Spleen (tissue), 11 donors: ENCODE measurements at regions not wholly inside any gene's neighbourhood (a gene's known extent, or its start where the extent isn't known, plus 50 kb on each side); places are given as distances from the start of the nearest gene placed in this dataset.

Experiments
- DNase-seq: peaks from one replicate; pipeline ENCODE4 v3.0.0-alpha.2; 2020
- H3K27ac ChIP-seq, 8 donors: fragments of 200-600 bp; sonication (generic) in 7 of 8; 1 replicate in 4 of 8; 2 replicates in 4 of 8; pipeline versions ENCODE4 v1.5.0 to v1.8.0; 2016 to 2021; ENCODE audit warnings: inconsistent platforms in 4 of 8, mild to moderate bottlenecking in 4 of 8, moderate library complexity in 1 of 8
- H3K27me3 ChIP-seq, 7 donors: fragments of 200-600 bp; sonication (generic) in 6 of 7; replicated peaks in 1 of 7; 1 replicate in 4 of 7; 2 replicates in 3 of 7; pipeline versions ENCODE4 v1.5.0 to v1.8.0; 2016 to 2021; ENCODE audit warnings: inconsistent platforms in 3 of 7, mild to moderate bottlenecking in 1 of 7
- H3K36me3 ChIP-seq, 6 donors: fragments of 200-600 bp; sonication (generic) in 5 of 6; 1 replicate in 4 of 6; 2 replicates in 2 of 6; pipeline versions ENCODE4 v1.5.0 to v1.8.0; 2016 to 2021; ENCODE audit warnings: inconsistent platforms in 2 of 6
- H3K4me1 ChIP-seq, 6 donors: fragments of 200-600 bp; sonication (generic) in 5 of 6; 1 replicate in 3 of 6; 2 replicates in 3 of 6; pipeline versions ENCODE4 v1.5.0 to v1.8.0; 2016 to 2021; ENCODE audit warnings: inconsistent platforms in 3 of 6
- H3K4me3 ChIP-seq, 8 donors: fragments of 200-600 bp; sonication (generic) in 7 of 8; 1 replicate in 4 of 8; 2 replicates in 4 of 8; pipeline versions ENCODE4 v1.5.0 to v1.8.0; 2016 to 2021; ENCODE audit warnings: inconsistent platforms in 4 of 8, mild to moderate bottlenecking in 4 of 8, moderate library complexity in 2 of 8
- H3K9me3 ChIP-seq, 8 donors: fragments of 200-600 bp; sonication (generic) in 7 of 8; 1 replicate in 4 of 8; 2 replicates in 4 of 8; pipeline versions ENCODE4 v1.5.0 to v1.8.0; 2016 to 2021; ENCODE audit warnings: inconsistent platforms in 4 of 8
- POLR2A ChIP-seq, 3 donors: fragments of 450-650 bp; IDR thresholded peaks; one replicate each; pipeline ENCODE4 v1.5.1; 2017; ENCODE audit warnings: antibody characterized with exemption in 3 of 3, mild to moderate bottlenecking in 1 of 3
- POLR2AphosphoS5 ChIP-seq, 3 donors: sonication (generic); formaldehyde crosslinking; IDR thresholded peaks; one replicate each; pipeline ENCODE4 v1.5.1; 2017; ENCODE audit warnings: antibody characterized with exemption in 3 of 3
- WGBS, 5 donors: extraction: QIAGEN DNeasy Blood & Tissue Kit in 3 of 5; methylation state at CpG; one replicate each; pipeline versions ENCODE4 v1.1.5 to v1.1.7; 2013 to 2018; 5-methylcytosine and 5-hydroxymethylcytosine counted together
- intact Hi-C: fragments of 100-400 bp; cut with DNase I; formaldehyde crosslinking; loops from one replicate; pipeline ENCODE4 v1.15.0; 2023; ENCODE audit warnings: low total_unique reads
- TF ChIP-seq, protein P1 (sequence below), 11 experiments: fragments of 200-600 bp in 7 of 11; fragments of 450-650 bp in 4 of 11; sonication (generic) in 4 of 11; IDR thresholded peaks in 8 of 11; conservative IDR thresholded peaks in 3 of 11; 1 replicate in 7 of 11; 2 replicates in 4 of 11; pipeline versions ENCODE4 v1.4.0 to v1.8.0; 2016 to 2021; ENCODE audit warnings: antibody characterized with exemption in 11 of 11, inconsistent platforms in 4 of 11, mild to moderate bottlenecking in 1 of 11
- donor health status: healthy with polysubstance abuse.
- donor health status: DM: no; HTN: no; CAD: no; lungs with moderate emphysema.
- donor health status: DM: no; HTN: no; CAD: no.
- donor health status: Bipolar disorder and iron deficiency.
- donor health status: healthy.
- donor health status: DM: no; HTN: no; CAD: no.
- donor health status: DM: yes; HTN: yes; CAD: no.

DNA sequence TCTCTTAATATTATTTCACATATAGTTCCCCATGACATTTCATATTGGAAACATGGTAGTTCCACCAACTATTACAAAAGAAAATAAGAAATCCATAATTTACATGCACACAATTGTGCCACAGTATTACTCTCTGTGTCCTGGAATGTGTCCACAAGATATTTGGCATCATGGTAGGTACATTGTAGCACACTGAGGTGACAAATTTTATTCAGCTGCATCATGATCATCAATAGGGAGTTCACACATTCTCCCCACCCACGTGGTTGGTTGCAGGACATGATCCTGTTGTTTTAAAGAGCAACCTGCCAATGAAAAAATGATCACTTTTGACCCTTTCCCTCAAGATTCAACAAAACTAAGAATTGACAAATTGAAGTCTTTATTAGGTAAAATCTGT is 67.1 kb upstream of the HECTD2 start:
- DNase-seq: no peak
- Histone ChIP-seq H3K27ac (no peak overlapping the region), H3K4me1 (no peaks in the 10 kb centered on the region), H3K36me3 (no peaks in the 10 kb centered on the region), H3K27me3 (no peaks in the 10 kb centered on the region), H3K4me3 (no peak overlapping the region), H3K9me3 (no peaks in the 10 kb centered on the region)
- TF ChIP-seq, protein P1, sequence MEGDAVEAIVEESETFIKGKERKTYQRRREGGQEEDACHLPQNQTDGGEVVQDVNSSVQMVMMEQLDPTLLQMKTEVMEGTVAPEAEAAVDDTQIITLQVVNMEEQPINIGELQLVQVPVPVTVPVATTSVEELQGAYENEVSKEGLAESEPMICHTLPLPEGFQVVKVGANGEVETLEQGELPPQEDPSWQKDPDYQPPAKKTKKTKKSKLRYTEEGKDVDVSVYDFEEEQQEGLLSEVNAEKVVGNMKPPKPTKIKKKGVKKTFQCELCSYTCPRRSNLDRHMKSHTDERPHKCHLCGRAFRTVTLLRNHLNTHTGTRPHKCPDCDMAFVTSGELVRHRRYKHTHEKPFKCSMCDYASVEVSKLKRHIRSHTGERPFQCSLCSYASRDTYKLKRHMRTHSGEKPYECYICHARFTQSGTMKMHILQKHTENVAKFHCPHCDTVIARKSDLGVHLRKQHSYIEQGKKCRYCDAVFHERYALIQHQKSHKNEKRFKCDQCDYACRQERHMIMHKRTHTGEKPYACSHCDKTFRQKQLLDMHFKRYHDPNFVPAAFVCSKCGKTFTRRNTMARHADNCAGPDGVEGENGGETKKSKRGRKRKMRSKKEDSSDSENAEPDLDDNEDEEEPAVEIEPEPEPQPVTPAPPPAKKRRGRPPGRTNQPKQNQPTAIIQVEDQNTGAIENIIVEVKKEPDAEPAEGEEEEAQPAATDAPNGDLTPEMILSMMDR (IDR thresholded peaks at IDR 0.05 in 8 of 11, conservative IDR thresholded peaks at IDR 0.05 in 3 of 11): no peak
- intact Hi-C loops: no loop called here
- WGBS, 5 donors: 60 to 72% (median 64%) methylated on average over 1 of the region's 1 CpG

GRCh38 chr10:91344117-91344856 is 65.9 kb upstream of the HECTD2 start:
- DNase-seq: no peak
- Histone ChIP-seq H3K27me3 (no peaks in the 10 kb centered on the region), H3K9me3 (no peaks in the 10 kb centered on the region), H3K27ac (no peak overlapping the region), H3K36me3 (no peaks in the 10 kb centered on the region), H3K4me1 (no peaks in the 10 kb centered on the region), H3K4me3 (no peak overlapping the region)
- WGBS, 5 donors: 89 to 97% (median 91%) methylated on average over 11 of the region's 11 CpGs
- no peak for TF ChIP-seq POLR2AphosphoS5 (IDR thresholded peaks at IDR 0.05)
- TF ChIP-seq, protein P1 (IDR thresholded peaks at IDR 0.05 in 8 of 11, conservative IDR thresholded peaks at IDR 0.05 in 3 of 11): no peak
- TF ChIP-seq POLR2A (IDR thresholded peaks at IDR 0.05): no peak
- intact Hi-C loops: no loop called here

DNA sequence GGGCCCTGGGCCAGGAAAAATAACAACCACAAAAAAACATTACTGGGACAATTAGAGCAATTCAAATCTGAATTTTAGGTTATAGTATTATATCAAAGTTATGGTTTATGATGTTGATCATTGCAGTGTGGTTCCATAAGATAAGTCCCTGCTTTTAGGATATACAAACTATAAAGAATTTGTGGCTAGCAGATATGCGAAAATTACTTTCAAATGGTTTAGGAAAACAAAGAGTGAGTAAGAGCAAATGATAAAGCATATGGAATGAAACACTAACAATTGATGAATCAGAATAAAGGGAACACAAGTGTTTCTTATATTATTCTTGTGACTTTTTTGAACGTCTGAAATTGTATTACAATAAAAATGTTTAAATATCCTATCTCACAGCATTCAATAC is 64.4 kb upstream of the HECTD2 start:
- TF ChIP-seq, protein P1 (IDR thresholded peaks at IDR 0.05 in 8 of 11, conservative IDR thresholded peaks at IDR 0.05 in 3 of 11): no peak
- TF ChIP-seq POLR2A (IDR thresholded peaks at IDR 0.05) (no peak), POLR2AphosphoS5 (IDR thresholded peaks at IDR 0.05) (no peak)
- H3K36me3 ChIP-seq: no peaks in the 10 kb centered on the region
- H3K4me1 ChIP-seq: no peaks in the 10 kb centered on the region
- no peaks in the 10 kb centered on the region for H3K27me3 ChIP-seq
- H3K27ac ChIP-seq: no peak overlapping the region
- 81 to 95% (median 88%) methylated on average over 2 of the region's 2 CpGs for WGBS, 5 donors
- H3K4me3 ChIP-seq: no peak overlapping the region
- intact Hi-C loops: no loop called here
- DNase-seq: no peak
- H3K9me3 ChIP-seq: no peaks in the 10 kb centered on the region

- no peak for TF ChIP-seq POLR2A (IDR thresholded peaks at IDR 0.05)
- TF ChIP-seq, protein P1 (IDR thresholded peaks at IDR 0.05 in 8 of 11, conservative IDR thresholded peaks at IDR 0.05 in 3 of 11): no peak
- no peak for TF ChIP-seq POLR2AphosphoS5 (IDR thresholded peaks at IDR 0.05)
- WGBS, 5 donors: 86 to 97% (median 93%) methylated on average over 1 of the region's 1 CpG
Measured at GRCh38 chr10:91347529-91347928, 62.6 kb upstream of the HECTD2 start.

More at GRCh38 chr10:91347529-91347928, 62.6 kb upstream of the HECTD2 start:
- intact Hi-C loops: no loop called here
- Histone ChIP-seq H3K4me1 (no peaks in the 10 kb centered on the region), H3K36me3 (no peaks in the 10 kb centered on the region), H3K27me3 (no peaks in the 10 kb centered on the region), H3K27ac (no peak overlapping the region), H3K4me3 (no peak overlapping the region), H3K9me3 (no peaks in the 10 kb centered on the region)
- no peak for DNase-seq
